BE2C (cell line): ENCODE measurements at regions not wholly inside any gene's neighbourhood (a gene's known extent, or its start where the extent isn't known, plus 50 kb on each side); places are given as distances from the start of the nearest gene placed in this dataset.

Experiments used
- DNase-seq: peaks from one replicate; pipeline ENCODE4 v3.0.0-alpha.2; 2020
- H3K27me3 ChIP-seq: fragments of 250-450 bp; sonication (Bioruptor Pico); 2 replicates; pipeline ENCODE4 v1.5.1; 2020; ENCODE audit warnings: mild to moderate bottlenecking
- H3K36me3 ChIP-seq: fragments of 250-450 bp; sonication (Bioruptor Pico); 2 replicates; pipeline ENCODE4 v1.5.1; 2020; ENCODE audit warnings: mild to moderate bottlenecking
- H3K4me1 ChIP-seq: fragments of 250-450 bp; sonication (Bioruptor Pico); 2 replicates; pipeline ENCODE4 v1.5.1; 2020
- H3K4me3 ChIP-seq: 2 replicates; pipeline ENCODE4 v1.5.1; 2011; ENCODE audit warnings: low read depth, low read length
- H3K9me3 ChIP-seq: fragments of 250-450 bp; sonication (Bioruptor Pico); 2 replicates; pipeline ENCODE4 v1.5.1; 2020
- TF ChIP-seq, protein P1 (sequence below): IDR thresholded peaks from 2 replicates; pipeline ENCODE4 v1.5.1; 2012; ENCODE audit warnings: mild to moderate bottlenecking, low read depth, low read length

DNA sequence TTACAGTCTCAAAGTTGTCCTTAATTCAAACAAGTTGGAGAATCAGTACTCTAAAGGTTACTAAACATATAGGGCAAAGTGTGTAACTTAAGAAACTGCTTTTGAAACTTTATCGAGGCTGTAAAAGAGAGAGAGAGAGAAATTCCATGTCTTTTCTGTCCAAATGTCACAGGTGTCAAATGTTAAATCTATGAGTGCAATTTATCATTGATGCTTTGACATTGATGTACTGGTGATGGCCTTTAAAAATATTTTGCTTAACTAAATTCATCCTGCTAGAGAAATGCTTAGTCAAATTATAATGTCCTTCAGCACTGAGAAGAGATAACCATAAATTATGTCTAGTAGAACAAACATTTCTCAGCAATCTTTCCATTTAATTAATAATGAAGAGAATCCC is 1602.1 kb upstream of the TMEFF2 start:
- TF ChIP-seq, protein P1, sequence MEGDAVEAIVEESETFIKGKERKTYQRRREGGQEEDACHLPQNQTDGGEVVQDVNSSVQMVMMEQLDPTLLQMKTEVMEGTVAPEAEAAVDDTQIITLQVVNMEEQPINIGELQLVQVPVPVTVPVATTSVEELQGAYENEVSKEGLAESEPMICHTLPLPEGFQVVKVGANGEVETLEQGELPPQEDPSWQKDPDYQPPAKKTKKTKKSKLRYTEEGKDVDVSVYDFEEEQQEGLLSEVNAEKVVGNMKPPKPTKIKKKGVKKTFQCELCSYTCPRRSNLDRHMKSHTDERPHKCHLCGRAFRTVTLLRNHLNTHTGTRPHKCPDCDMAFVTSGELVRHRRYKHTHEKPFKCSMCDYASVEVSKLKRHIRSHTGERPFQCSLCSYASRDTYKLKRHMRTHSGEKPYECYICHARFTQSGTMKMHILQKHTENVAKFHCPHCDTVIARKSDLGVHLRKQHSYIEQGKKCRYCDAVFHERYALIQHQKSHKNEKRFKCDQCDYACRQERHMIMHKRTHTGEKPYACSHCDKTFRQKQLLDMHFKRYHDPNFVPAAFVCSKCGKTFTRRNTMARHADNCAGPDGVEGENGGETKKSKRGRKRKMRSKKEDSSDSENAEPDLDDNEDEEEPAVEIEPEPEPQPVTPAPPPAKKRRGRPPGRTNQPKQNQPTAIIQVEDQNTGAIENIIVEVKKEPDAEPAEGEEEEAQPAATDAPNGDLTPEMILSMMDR = no peak
- H3K27me3 ChIP-seq = no peaks in the 10 kb centered on the region
- H3K9me3 ChIP-seq = no peaks in the 10 kb centered on the region
- H3K4me1 ChIP-seq = no peaks in the 10 kb centered on the region
- no peak for DNase-seq
- H3K4me3 ChIP-seq = no peak overlapping the region
- no peaks in the 10 kb centered on the region for H3K36me3 ChIP-seq

DNA sequence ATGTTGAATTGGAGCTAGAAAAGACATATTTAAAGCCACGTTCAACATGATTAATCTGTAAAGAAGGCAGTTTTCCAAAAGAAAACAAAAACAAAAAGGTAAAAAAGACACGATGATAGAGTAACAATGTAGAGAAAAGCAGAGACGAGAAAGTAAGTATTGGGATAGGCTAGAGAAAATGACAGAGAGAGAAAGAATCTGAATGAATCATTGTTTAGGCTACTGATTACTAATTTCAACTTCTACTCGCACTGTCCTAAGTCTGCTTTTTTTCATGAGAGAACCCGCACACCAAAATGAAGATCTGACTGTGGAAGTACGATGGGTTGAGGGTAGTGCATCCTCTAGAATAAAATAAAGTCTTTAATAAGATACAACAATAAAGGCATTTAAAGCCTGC is 1599.2 kb upstream of the TMEFF2 start:
- DNase-seq = no peak
- TF ChIP-seq, protein P1 = no peak
- Histone ChIP-seq H3K4me1 (no peaks in the 10 kb centered on the region), H3K27me3 (no peaks in the 10 kb centered on the region), H3K4me3 (no peak overlapping the region), H3K36me3 (no peaks in the 10 kb centered on the region), H3K9me3 (no peaks in the 10 kb centered on the region)

DNA sequence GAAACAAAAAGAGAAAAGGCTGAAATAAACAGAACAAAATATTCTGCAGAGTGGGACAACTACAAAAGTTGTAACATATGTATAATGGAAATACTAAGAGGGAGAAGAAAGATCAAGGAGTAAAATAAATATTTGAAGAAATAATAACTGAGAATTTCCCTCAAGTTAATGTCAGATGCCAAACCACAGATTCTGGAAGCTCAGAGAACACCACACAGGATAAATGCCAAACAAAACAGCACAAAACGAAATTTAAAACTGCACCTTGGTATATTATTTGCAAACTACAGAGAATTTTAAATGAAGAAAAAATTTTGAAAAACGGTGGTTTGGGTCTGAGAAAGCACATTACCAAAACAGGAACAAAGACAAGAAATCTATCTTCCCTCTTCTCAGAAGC is 1588.9 kb upstream of the TMEFF2 start:
- Histone ChIP-seq H3K9me3 (no peaks in the 10 kb centered on the region), H3K27me3 (no peaks in the 10 kb centered on the region), H3K36me3 (no peaks in the 10 kb centered on the region), H3K4me1 (no peaks in the 10 kb centered on the region), H3K4me3 (no peak overlapping the region)
- TF ChIP-seq, protein P1 = no peak
- DNase-seq = no peak

DNA sequence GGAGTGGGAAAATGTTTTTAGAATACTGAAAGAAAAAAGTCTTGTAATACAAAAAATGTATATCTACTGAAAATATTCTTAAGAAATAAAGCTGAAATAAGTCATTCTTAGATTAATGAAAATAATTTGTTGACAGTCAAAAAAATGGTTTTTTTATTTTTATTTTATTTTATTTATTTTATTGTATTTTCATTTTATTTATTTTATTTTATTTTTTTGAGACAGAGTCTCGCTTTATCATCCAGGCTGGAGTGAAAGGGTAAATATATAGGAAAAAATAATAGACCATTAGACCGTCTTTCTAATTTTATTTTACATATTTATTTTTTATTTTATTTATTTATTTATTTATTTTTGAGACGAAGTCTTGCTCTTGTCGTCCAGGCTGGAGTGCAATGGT is 1583.6 kb upstream of the TMEFF2 start:
- no peaks in the 10 kb centered on the region; the same call in 1 of the 2 replicates for H3K27me3 ChIP-seq
- H3K36me3 ChIP-seq = no peaks in the 10 kb centered on the region
- no peaks in the 10 kb centered on the region for H3K4me1 ChIP-seq
- no peak overlapping the region for H3K4me3 ChIP-seq
- H3K9me3 ChIP-seq = no peaks in the 10 kb centered on the region
- TF ChIP-seq, protein P1 = no peak
- no peak for DNase-seq

DNA sequence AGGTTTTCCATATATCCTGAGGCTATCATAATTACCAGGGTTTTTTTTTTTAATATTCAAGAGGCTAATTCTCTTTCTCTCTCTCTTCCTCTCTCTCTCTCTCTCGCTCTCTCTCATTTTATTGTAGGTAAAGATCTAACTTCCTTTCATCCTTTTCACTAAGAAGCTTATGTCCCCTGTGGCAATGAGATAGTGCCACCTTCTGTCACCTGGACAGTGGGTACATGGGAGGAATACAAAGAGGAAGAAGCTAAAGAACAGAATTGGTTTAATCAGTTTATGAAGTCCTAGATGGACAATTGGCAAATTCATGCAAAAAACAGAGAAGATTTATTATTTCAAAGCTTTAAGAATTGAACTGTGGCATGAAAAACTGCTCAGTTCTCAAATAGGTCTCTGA is 1582.3 kb upstream of the TMEFF2 start:
- Histone ChIP-seq H3K9me3 (no peaks in the 10 kb centered on the region), H3K4me1 (no peaks in the 10 kb centered on the region), H3K36me3 (no peaks in the 10 kb centered on the region), H3K4me3 (no peak overlapping the region), H3K27me3 (no peaks in the 10 kb centered on the region; the same call in 1 of the 2 replicates)
- TF ChIP-seq, protein P1 = peak; percentile 14; the same call in 1 of the 2 replicates
- DNase-seq = no peak

DNA sequence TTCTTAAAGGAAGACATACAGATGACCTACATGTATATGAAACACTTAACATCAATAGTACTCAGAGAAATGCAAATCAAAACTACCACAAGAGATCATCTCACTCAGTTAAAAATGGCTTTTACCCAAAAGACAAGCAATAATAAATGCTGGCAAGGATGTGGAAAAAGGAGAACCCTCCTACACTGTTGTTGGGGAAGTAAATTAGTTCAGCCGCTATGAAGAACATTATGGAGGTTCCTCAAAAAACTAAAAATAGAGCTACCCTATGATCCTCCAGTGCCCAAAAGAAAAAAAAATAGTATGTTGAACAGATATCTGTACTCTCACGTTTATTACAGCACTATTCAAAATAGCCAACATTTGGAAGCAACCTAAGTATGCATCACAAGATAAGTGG is 1579.4 kb upstream of the TMEFF2 start:
- H3K9me3 ChIP-seq = no peaks in the 10 kb centered on the region
- TF ChIP-seq, protein P1 = no peak
- no peaks in the 10 kb centered on the region for H3K36me3 ChIP-seq
- no peaks in the 10 kb centered on the region; the same call in 1 of the 2 replicates for H3K27me3 ChIP-seq
- no peaks in the 10 kb centered on the region for H3K4me1 ChIP-seq
- DNase-seq = no peak
- H3K4me3 ChIP-seq = no peak overlapping the region
